HG03558 (cell line): ENCODE measurements at regions not wholly inside any gene's neighbourhood (a gene's known extent, or its start where the extent isn't known, plus 50 kb on each side); places are given as distances from the start of the nearest gene placed in this dataset.

Experiments used
- ATAC-seq: cut with Tn5 transposase; IDR thresholded peaks from one replicate; pipeline ENCODE4 v1.9.1; 2021; ENCODE audit warnings: moderate number of reproducible peaks; ENCODE audit not compliant: unreplicated experiment; ENCODE audit errors: extremely low read depth

- no peak for ATAC-seq
Measured at GRCh38 chr11:11056316-11056715, 198.5 kb upstream of the ZBED5 start.

- ATAC-seq: no peak
Measured at GRCh38 chr11:11047851-11048610, 190.2 kb upstream of the ZBED5 start.

- ATAC-seq: no peak
Measured at GRCh38 chr11:11046781-11047180, 188.9 kb upstream of the ZBED5 start.

- ATAC-seq: no peak
Measured at GRCh38 chr11:11045156-11045930, 187.5 kb upstream of the ZBED5 start.

- no peak for ATAC-seq
Measured at GRCh38 chr11:11044137-11044855, 186.4 kb upstream of the ZBED5 start.

- ATAC-seq: no peak
Measured at GRCh38 chr11:11043721-11044120, 185.9 kb upstream of the ZBED5 start.

GRCh38 chr11:11039208-11039965 lies 181.5 kb upstream of the ZBED5 start:
- ATAC-seq: no peak

GRCh38 chr11:11038782-11039181 lies 180.9 kb upstream of the ZBED5 start:
- ATAC-seq: no peak

- no peak for ATAC-seq
Measured at GRCh38 chr11:11038352-11038751, 180.5 kb upstream of the ZBED5 start.

- ATAC-seq: no peak
Measured at GRCh38 chr11:11036848-11037732, 179.2 kb upstream of the ZBED5 start.

- no peak for ATAC-seq
Measured at GRCh38 chr11:11036185-11036847, 178.5 kb upstream of the ZBED5 start.

GRCh38 chr11:11035331-11035730 lies 177.5 kb upstream of the ZBED5 start:
- no peak for ATAC-seq

- no peak for ATAC-seq
Measured at GRCh38 chr11:11034476-11034875, 176.6 kb upstream of the ZBED5 start.

- ATAC-seq: no peak
Measured at GRCh38 chr11:11032066-11032465, 174.2 kb upstream of the ZBED5 start.

GRCh38 chr11:11029027-11029426 lies 171.2 kb upstream of the ZBED5 start:
- no peak for ATAC-seq

- ATAC-seq: no peak
Measured at GRCh38 chr11:11028017-11028692, 170.3 kb upstream of the ZBED5 start.

GRCh38 chr11:11027288-11027687 lies 169.4 kb upstream of the ZBED5 start:
- no peak for ATAC-seq

- ATAC-seq: no peak
Measured at GRCh38 chr11:11025087-11025486, 167.2 kb upstream of the ZBED5 start.
